Peyer's patch (tissue), 4 donors: ENCODE measurements at regions not wholly inside any gene's neighbourhood (a gene's known extent, or its start where the extent isn't known, plus 50 kb on each side); places are given as distances from the start of the nearest gene placed in this dataset.

ENCODE experiments used
- DNase-seq, 3 donors: peaks; one replicate each; pipeline ENCODE4 v3.0.0-alpha.2; 2017 to 2019
- H3K27ac ChIP-seq, 4 donors: fragments of 200-600 bp; sonication (generic); one replicate each; pipeline ENCODE4 v1.5.1; 2016 to 2019
- H3K27me3 ChIP-seq, 2 donors: fragments of 200-600 bp; sonication (generic); one replicate each; pipeline ENCODE4 v1.5.1; 2019
- H3K36me3 ChIP-seq, 3 donors: fragments of 200-600 bp; sonication (generic); one replicate each; pipeline ENCODE4 v1.5.1; 2016 to 2019
- H3K4me1 ChIP-seq, 4 donors: fragments of 200-600 bp; sonication (generic); one replicate each; pipeline ENCODE4 v1.5.1; 2016 to 2019
- H3K4me3 ChIP-seq, 4 donors: fragments of 200-600 bp; sonication (generic); 1 replicate in 3 of 4; 2 replicates in 1 of 4; pipeline ENCODE4 v1.5.1; 2016 to 2019; ENCODE audit warnings: mild to moderate bottlenecking in 1 of 4
- H3K9me3 ChIP-seq, 4 donors: fragments of 200-600 bp; sonication (generic); one replicate each; pipeline ENCODE4 v1.5.1; 2016 to 2019; ENCODE audit warnings: mild to moderate bottlenecking in 1 of 4
- CTCF ChIP-seq, 6 experiments: fragments of 450-650 bp in 4 of 6; fragments of 200-600 bp in 2 of 6; sonication (generic) in 1 of 6; IDR thresholded peaks; one replicate each; pipeline ENCODE4 v1.5.1; 2017 to 2019; ENCODE audit warnings: antibody characterized with exemption in 6 of 6, mild to moderate bottlenecking in 3 of 6, moderate library complexity in 1 of 6
- POLR2A ChIP-seq, 2 donors: fragments of 450-650 bp; IDR thresholded peaks; one replicate each; pipeline ENCODE4 v1.5.1; 2017; ENCODE audit warnings: antibody characterized with exemption in 2 of 2, mild to moderate bottlenecking in 2 of 2, moderate library complexity in 2 of 2

DNA sequence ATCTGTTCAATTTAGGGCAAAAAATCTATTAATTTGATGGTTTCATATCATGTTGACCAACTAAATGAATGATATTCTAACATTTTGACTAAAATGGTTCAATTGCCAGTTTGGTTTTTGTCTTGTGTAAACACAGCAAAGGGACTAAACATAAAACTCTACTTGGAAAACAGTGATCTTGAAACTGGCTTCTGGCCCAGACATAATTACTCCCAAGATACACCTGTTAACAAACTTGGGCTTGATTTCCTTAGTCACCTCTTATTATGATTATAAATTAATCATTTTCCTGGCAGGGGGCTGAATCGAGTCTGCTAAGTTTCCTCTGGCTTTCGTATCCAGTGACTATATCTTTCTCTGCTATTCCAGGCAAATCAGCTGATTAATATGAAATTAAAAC, 78.0 kb upstream of the OXGR1 start:
- Histone ChIP-seq H3K4me3 (no peak overlapping the region), H3K27me3 (no peaks in the 10 kb centered on the region), H3K4me1 (no peaks in the 10 kb centered on the region), H3K9me3 (peaks cover 0 to 10% (median 0%) of the 10 kb centered on the region in 4 donors), H3K27ac (no peak overlapping the region), H3K36me3 (no peaks in the 10 kb centered on the region)
- no peak for DNase-seq
- TF ChIP-seq CTCF (IDR thresholded peaks at IDR 0.05): no peak
- no peak for TF ChIP-seq POLR2A (IDR thresholded peaks at IDR 0.05)

GRCh38 chr13:97074618-97075017, 80.3 kb upstream of the OXGR1 start:
- no peaks in the 10 kb centered on the region for H3K4me1 ChIP-seq
- DNase-seq: no peak

GRCh38 chr13:97076898-97077297, 82.6 kb upstream of the OXGR1 start:
- no peaks in the 10 kb centered on the region for H3K4me1 ChIP-seq
- H3K9me3 ChIP-seq: peaks cover 0 to 10% (median 0%) of the 10 kb centered on the region in 4 donors
- no peaks in the 10 kb centered on the region for H3K36me3 ChIP-seq
- H3K27me3 ChIP-seq: no peaks in the 10 kb centered on the region
- DNase-seq: no peak
- TF ChIP-seq POLR2A (IDR thresholded peaks at IDR 0.05): no peak
- TF ChIP-seq CTCF (IDR thresholded peaks at IDR 0.05): no peak
- no peak overlapping the region for H3K27ac ChIP-seq
- H3K4me3 ChIP-seq: no peak overlapping the region

More at GRCh38 chr13:97074618-97075017, 80.3 kb upstream of the OXGR1 start:
- peaks cover 0 to 10% (median 0%) of the 10 kb centered on the region in 4 donors for H3K9me3 ChIP-seq
- TF ChIP-seq POLR2A (IDR thresholded peaks at IDR 0.05) (no peak), CTCF (IDR thresholded peaks at IDR 0.05) (no peak)
- H3K36me3 ChIP-seq: no peaks in the 10 kb centered on the region
- no peak overlapping the region for H3K27ac ChIP-seq
- H3K4me3 ChIP-seq: no peak overlapping the region
- H3K27me3 ChIP-seq: no peaks in the 10 kb centered on the region

- TF ChIP-seq POLR2A (IDR thresholded peaks at IDR 0.05) (no peak), CTCF (IDR thresholded peaks at IDR 0.05) (no peak)
- Histone ChIP-seq H3K4me1 (no peaks in the 10 kb centered on the region), H3K9me3 (peaks cover 0 to 10% (median 0%) of the 10 kb centered on the region in 4 donors), H3K4me3 (no peak overlapping the region), H3K27me3 (no peaks in the 10 kb centered on the region), H3K36me3 (no peaks in the 10 kb centered on the region), H3K27ac (no peak overlapping the region)
- no peak for DNase-seq
Observed at GRCh38 chr13:97077341-97077740, 83.1 kb upstream of the OXGR1 start.

- H3K36me3 ChIP-seq: no peaks in the 10 kb centered on the region
- DNase-seq: no peak
- no peak for TF ChIP-seq POLR2A (IDR thresholded peaks at IDR 0.05)
- TF ChIP-seq CTCF (IDR thresholded peaks at IDR 0.05): no peak
- H3K4me1 ChIP-seq: no peaks in the 10 kb centered on the region
- peaks cover 0 to 2% (median 0%) of the 10 kb centered on the region in 4 donors for H3K9me3 ChIP-seq
- H3K4me3 ChIP-seq: no peak overlapping the region
- H3K27me3 ChIP-seq: no peaks in the 10 kb centered on the region
- H3K27ac ChIP-seq: no peak overlapping the region
Observed at GRCh38 chr13:97079726-97080125, 85.5 kb upstream of the OXGR1 start.
